ENCODE measurements at regions not wholly inside any gene's neighbourhood (a gene's known extent, or its start where the extent isn't known, plus 50 kb on each side); places are given as distances from the start of the nearest gene placed in this dataset.
"Not testable (repeated sequence)": the region's sequence is repeated elsewhere in the genome, so short reads cannot be mapped to it uniquely, and the experiment has no call there.

DNA sequence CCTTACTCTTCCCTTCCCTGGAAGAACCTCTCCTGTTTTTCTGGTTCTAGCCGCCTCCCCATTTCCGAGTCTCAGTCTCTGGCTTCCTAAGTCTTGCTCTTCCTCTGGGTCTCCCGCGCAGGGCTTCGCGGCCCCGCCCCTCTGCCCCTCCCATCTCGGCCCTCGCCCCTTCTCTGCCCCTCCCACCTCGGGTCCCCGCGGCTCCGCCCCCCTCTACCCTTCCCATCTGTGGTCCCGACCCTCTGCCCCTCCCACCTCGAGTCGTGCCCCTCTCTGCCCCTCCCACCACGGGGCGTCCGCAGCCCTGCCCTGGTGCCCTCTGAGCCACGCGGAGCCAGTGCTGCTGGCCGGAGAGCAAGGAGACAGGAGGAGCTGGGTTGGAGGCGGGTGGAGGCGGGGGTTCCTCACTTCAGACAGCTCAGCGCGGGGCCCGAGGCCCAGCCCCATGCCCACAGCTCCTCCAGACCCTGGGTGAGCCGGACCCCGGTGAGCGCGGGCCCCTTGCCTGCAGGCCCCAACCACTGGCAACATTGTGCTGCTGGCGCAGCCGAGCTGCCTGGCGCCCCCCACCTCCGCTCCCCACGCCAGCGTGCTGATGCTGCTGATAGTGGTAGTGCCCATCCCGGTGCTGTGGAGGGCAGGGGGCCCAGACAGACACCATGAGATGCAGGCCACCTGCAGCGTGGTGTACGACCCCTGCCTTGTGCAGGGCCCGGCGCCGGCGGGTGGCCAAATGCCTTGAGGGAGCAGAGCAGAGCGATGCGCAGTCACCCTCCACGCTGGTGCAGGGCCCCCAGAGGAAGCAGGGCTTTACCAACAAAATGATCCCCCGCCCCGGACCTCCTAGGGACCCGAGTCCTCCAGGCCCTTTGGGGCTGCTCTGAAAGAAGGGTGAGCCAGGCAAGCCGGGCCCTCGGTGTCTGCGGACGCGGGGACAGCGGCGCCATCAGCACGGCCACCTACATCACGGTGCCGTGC is 2115.3 kb downstream of the TP53TG3F start:
- ATAC-seq (no peak), DNase-seq (no peak)
- no peak overlapping the region for H3K4me3 ChIP-seq
- intact Hi-C loops (cut with DNase I; ENCODE audit: low total_unique reads) (no loop called here), in situ Hi-C loops (cut with MboI; ENCODE audit: low sequenced_read_pairs in 4 of 4) (no loop called here)
- no peak overlapping the region for H3K27ac ChIP-seq
- no peaks in the 10 kb centered on the region for H3K4me1 ChIP-seq
- no peaks in the 10 kb centered on the region for H3K9me3 ChIP-seq
- H3K27me3 ChIP-seq: no peaks in the 10 kb centered on the region
- no peaks in the 10 kb centered on the region for H3K36me3 ChIP-seq
- no peak for TF ChIP-seq POLR2A (IDR thresholded peaks at IDR 0.05)
- TF ChIP-seq, protein P1, sequence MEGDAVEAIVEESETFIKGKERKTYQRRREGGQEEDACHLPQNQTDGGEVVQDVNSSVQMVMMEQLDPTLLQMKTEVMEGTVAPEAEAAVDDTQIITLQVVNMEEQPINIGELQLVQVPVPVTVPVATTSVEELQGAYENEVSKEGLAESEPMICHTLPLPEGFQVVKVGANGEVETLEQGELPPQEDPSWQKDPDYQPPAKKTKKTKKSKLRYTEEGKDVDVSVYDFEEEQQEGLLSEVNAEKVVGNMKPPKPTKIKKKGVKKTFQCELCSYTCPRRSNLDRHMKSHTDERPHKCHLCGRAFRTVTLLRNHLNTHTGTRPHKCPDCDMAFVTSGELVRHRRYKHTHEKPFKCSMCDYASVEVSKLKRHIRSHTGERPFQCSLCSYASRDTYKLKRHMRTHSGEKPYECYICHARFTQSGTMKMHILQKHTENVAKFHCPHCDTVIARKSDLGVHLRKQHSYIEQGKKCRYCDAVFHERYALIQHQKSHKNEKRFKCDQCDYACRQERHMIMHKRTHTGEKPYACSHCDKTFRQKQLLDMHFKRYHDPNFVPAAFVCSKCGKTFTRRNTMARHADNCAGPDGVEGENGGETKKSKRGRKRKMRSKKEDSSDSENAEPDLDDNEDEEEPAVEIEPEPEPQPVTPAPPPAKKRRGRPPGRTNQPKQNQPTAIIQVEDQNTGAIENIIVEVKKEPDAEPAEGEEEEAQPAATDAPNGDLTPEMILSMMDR (IDR thresholded peaks at IDR 0.05 in 4 of 5, conservative IDR thresholded peaks at IDR 0.05 in 1 of 5): no peak

DNA sequence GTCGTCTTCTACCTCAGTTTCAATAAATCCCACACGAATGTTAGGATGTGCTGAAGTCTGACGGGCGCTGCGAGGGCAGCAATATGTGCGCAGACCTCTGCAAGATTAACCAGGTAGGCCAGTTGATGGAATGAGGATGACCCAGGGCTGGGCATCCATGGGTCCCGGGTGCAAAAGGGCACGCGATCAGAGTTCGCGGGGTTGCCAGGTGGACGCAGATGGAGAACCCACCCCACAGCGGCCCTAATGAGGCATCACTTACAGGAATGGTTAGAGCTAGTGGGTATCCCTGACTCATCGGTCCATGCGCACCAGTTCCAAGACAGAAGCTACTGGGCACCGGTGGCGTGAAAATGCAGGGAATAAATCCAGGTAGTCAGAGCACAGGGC is 2116.0 kb downstream of the TP53TG3F start:
- no peaks in the 10 kb centered on the region for H3K4me1 ChIP-seq
- DNase-seq (no peak), ATAC-seq (no peak)
- H3K36me3 ChIP-seq: no peaks in the 10 kb centered on the region
- H3K27me3 ChIP-seq: no peaks in the 10 kb centered on the region
- no peak overlapping the region for H3K4me3 ChIP-seq
- intact Hi-C loops (cut with DNase I; ENCODE audit: low total_unique reads): no loop called here
- no peak overlapping the region for H3K27ac ChIP-seq
- H3K9me3 ChIP-seq: no peaks in the 10 kb centered on the region
- no peak for TF ChIP-seq POLR2A (IDR thresholded peaks at IDR 0.05)
- TF ChIP-seq, protein P1 (IDR thresholded peaks at IDR 0.05 in 4 of 5, conservative IDR thresholded peaks at IDR 0.05 in 1 of 5): no peak
- in situ Hi-C loops (cut with MboI; ENCODE audit: low sequenced_read_pairs in 4 of 4): no loop called here

DNA sequence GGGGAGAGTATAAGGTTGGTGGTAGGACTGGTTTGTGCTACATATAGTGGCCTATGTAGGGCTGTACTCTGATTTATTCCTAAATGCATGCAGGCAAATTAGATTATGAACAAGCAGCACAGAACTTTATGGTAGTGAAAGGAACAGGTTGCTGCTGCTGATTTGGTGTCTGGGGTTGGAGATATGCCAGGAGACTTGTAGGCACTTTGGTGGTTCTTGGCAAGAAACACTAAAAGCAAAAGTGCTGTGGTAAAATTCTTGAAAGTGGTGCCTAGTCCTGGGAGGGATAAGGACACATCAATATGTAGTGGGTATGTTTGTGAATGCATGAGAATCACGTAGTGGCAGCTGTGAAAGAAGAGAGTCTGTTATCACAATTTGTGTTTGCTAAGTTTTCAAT is 2126.0 kb downstream of the TP53TG3F start:
- ATAC-seq (no peak), DNase-seq (no peak)
- H3K36me3 ChIP-seq: no peaks in the 10 kb centered on the region
- intact Hi-C loops (cut with DNase I; ENCODE audit: low total_unique reads) (no loop called here), in situ Hi-C loops (cut with MboI; ENCODE audit: low sequenced_read_pairs in 4 of 4) (no loop called here)
- no peak overlapping the region for H3K27ac ChIP-seq
- TF ChIP-seq, protein P1 (IDR thresholded peaks at IDR 0.05 in 4 of 5, conservative IDR thresholded peaks at IDR 0.05 in 1 of 5): no peak
- no peak for TF ChIP-seq POLR2A (IDR thresholded peaks at IDR 0.05)
- no peaks in the 10 kb centered on the region for H3K9me3 ChIP-seq
- H3K27me3 ChIP-seq: no peaks in the 10 kb centered on the region
- H3K4me1 ChIP-seq: no peaks in the 10 kb centered on the region
- no peak overlapping the region for H3K4me3 ChIP-seq

DNA sequence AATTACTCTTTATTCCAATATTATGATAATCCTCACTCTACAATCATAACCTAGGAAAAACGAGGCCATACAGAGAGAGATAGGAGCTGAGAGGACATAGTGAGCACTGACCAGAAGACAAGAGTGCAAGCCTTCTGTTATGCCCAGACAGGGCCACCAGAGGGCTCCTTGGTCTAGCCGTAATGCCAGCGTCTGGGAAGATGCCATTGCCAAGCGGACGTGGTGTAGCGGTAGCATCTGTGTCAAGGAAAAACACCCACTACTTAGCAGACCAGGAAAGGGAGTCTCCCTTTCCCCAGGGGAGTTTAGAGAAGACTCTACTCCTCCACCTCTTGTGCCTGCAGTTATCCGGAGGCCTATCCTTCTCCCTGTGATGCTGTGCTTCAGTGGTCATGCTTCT is 2131.5 kb downstream of the TP53TG3F start:
- H3K4me1 ChIP-seq; DNase-seq; H3K36me3 ChIP-seq; ATAC-seq; H3K9me3 ChIP-seq; intact Hi-C loops (cut with DNase I; ENCODE audit: low total_unique reads); in situ Hi-C loops (cut with MboI; ENCODE audit: low sequenced_read_pairs in 4 of 4); H3K27ac ChIP-seq; H3K4me3 ChIP-seq; H3K27me3 ChIP-seq: not testable (repeated sequence)

DNA sequence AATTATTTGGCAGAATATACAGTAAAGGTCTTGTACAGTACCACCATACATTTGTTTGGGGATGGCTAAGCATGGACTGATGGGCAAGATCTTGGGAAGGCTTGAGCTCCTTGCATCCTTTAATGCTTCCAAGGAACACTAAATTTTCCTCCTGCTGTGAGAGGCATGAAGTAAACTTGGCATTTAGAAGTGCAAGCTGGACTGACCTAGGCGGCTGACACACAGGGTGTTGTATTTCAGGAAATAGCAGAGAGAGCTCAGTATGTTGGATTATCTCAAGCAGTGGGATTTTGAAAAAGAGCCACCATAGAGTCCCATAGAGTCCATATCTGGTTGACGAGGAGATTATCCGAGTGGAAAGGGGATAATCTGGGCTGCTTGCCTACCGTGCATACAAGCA is 2137.1 kb downstream of the TP53TG3F start:
- TF ChIP-seq, protein P1 (IDR thresholded peaks at IDR 0.05 in 4 of 5, conservative IDR thresholded peaks at IDR 0.05 in 1 of 5): no peak

More for the DNA sequence above, 2137.1 kb downstream of the TP53TG3F start:
- intact Hi-C loops (cut with DNase I; ENCODE audit: low total_unique reads): no loop called here
- DNase-seq (no peak), ATAC-seq (no peak)
- no peak overlapping the region for H3K27ac ChIP-seq
- in situ Hi-C loops (cut with MboI; ENCODE audit: low sequenced_read_pairs in 4 of 4): no loop called here
- H3K27me3 ChIP-seq: no peaks in the 10 kb centered on the region
- no peak overlapping the region for H3K4me3 ChIP-seq
- H3K9me3 ChIP-seq: no peaks in the 10 kb centered on the region
- no peaks in the 10 kb centered on the region for H3K4me1 ChIP-seq
- no peaks in the 10 kb centered on the region for H3K36me3 ChIP-seq

Data from gastrocnemius medialis (tissue), 4 donors.